HG03521 (cell line): ENCODE measurements at regions not wholly inside any gene's neighbourhood (a gene's known extent, or its start where the extent isn't known, plus 50 kb on each side); places are given as distances from the start of the nearest gene placed in this dataset.
"Not testable (repeated sequence)": the region's sequence is repeated elsewhere in the genome, so short reads cannot be mapped to it uniquely, and the experiment has no call there.

ENCODE experiments used
- ATAC-seq: cut with Tn5 transposase; IDR thresholded peaks from one replicate; pipeline ENCODE4 v1.9.1; 2021; ENCODE audit warnings: mild to moderate bottlenecking, moderate library complexity; ENCODE audit not compliant: unreplicated experiment

GRCh38 chr9:78123808-78124207 is 92.2 kb upstream of the GNAQ start:
- no peak for ATAC-seq

GRCh38 chr9:78122631-78123030 is 91.0 kb upstream of the GNAQ start:
- ATAC-seq = no peak

- no peak for ATAC-seq
These were observed 89.9 kb upstream of the GNAQ start for GRCh38 chr9:78121488-78121887.

- ATAC-seq = peak; percentile 80
These were observed 87.3 kb upstream of the GNAQ start for GRCh38 chr9:78118742-78119473.

GRCh38 chr9:78115073-78115472 is 83.5 kb upstream of the GNAQ start:
- no peak for ATAC-seq

GRCh38 chr9:78114581-78114980 is 83.0 kb upstream of the GNAQ start:
- ATAC-seq = no peak

GRCh38 chr9:78112406-78112805 is 80.8 kb upstream of the GNAQ start:
- ATAC-seq = no peak

- ATAC-seq = no peak
These were observed 80.4 kb upstream of the GNAQ start for GRCh38 chr9:78112004-78112403.

GRCh38 chr9:78109075-78109474 is 77.5 kb upstream of the GNAQ start:
- ATAC-seq = no peak

- not testable (repeated sequence) for ATAC-seq
These were observed 75.0 kb upstream of the GNAQ start for GRCh38 chr9:78106586-78106985.

- ATAC-seq = peak; percentile 72
These were observed 72.4 kb upstream of the GNAQ start for GRCh38 chr9:78103971-78104433.

GRCh38 chr9:78101247-78101646 is 69.6 kb upstream of the GNAQ start:
- no peak for ATAC-seq

- no peak for ATAC-seq
These were observed 65.9 kb upstream of the GNAQ start for GRCh38 chr9:78097541-78097940.

- ATAC-seq = no peak
These were observed 60.1 kb upstream of the GNAQ start for GRCh38 chr9:78091731-78092130.

- ATAC-seq = no peak
These were observed 57.5 kb upstream of the GNAQ start for GRCh38 chr9:78089111-78089510.

- ATAC-seq = not testable (repeated sequence)
These were observed 56.6 kb upstream of the GNAQ start for GRCh38 chr9:78088190-78088589.
